ENCODE measurements at regions not wholly inside any gene's neighbourhood (a gene's known extent, or its start where the extent isn't known, plus 50 kb on each side); places are given as distances from the start of the nearest gene placed in this dataset.

DNA sequence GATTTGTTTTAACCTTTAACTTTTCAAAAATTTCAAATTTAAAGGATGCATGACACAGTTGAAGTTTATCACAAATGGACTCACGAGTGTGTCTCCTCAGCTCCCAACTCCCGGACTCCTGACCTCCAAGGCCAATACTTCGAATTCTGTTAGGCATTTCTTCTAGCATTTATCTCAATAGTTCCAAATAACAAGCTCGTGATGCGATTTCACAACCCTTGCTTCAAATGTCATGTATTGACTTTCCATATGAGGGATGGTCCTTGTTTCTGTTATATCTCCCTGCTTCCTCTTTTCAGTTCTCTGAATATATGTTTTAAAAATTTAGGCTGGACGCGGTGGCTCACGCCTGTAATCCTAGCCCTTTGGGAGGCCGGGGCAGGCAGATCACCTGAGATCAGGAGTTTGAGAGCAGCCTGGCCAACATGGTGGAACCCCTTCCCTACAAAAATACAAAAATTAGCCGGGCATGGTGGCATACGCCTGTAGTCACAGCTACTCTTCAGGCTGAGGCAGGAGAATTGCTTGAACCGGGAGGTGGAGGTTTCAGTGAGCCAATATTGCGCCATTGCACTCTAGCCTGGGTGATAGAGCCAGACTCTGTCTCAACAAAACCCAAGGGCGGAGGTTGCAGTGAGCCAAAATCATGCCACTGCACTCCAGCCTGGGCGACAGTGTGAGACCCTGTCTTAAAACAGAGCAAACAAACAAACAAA is 52.0 kb upstream of the TINAGL1 start:
- H3K4me1 ChIP-seq: no peaks in the 10 kb centered on the region
- H3K27ac ChIP-seq: peak overlapping the region in 4 of 8 donors; percentile 22 to 72 (median 63)
- peaks cover 0 to 9% (median 0%) of the 10 kb centered on the region in 8 donors for H3K9me3 ChIP-seq
- no peaks in the 10 kb centered on the region for H3K36me3 ChIP-seq
- no peak for DNase-seq
- no peak overlapping the region for H3K4me3 ChIP-seq
- intact Hi-C loops (cut with DNase I; ENCODE audit: low total_unique reads): no loop called here
- TF ChIP-seq POLR2AphosphoS5 (IDR thresholded peaks at IDR 0.05) (no peak), POLR2A (IDR thresholded peaks at IDR 0.05) (no peak)
- TF ChIP-seq, protein P1, sequence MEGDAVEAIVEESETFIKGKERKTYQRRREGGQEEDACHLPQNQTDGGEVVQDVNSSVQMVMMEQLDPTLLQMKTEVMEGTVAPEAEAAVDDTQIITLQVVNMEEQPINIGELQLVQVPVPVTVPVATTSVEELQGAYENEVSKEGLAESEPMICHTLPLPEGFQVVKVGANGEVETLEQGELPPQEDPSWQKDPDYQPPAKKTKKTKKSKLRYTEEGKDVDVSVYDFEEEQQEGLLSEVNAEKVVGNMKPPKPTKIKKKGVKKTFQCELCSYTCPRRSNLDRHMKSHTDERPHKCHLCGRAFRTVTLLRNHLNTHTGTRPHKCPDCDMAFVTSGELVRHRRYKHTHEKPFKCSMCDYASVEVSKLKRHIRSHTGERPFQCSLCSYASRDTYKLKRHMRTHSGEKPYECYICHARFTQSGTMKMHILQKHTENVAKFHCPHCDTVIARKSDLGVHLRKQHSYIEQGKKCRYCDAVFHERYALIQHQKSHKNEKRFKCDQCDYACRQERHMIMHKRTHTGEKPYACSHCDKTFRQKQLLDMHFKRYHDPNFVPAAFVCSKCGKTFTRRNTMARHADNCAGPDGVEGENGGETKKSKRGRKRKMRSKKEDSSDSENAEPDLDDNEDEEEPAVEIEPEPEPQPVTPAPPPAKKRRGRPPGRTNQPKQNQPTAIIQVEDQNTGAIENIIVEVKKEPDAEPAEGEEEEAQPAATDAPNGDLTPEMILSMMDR (IDR thresholded peaks at IDR 0.05 in 8 of 11, conservative IDR thresholded peaks at IDR 0.05 in 3 of 11): no peak
- WGBS, 5 donors: 54 to 82% (median 69%) methylated on average over 15 of the region's 15 CpGs
- peaks cover 0 to 5% (median 0%) of the 10 kb centered on the region in 7 donors for H3K27me3 ChIP-seq (replicated peaks in 1 of 7)

Small RNA genes lying in the stretch of these regions (small RNA-seq; reads per million reads assigned to genes)
- 0 reads per million in 4 donors for gene RF00019
- gene RNU6-40P: 0 to 0.08 (median 0) reads per million in 4 donors
